Lower leg skin (tissue), 4 donors: ENCODE measurements at regions not wholly inside any gene's neighbourhood (a gene's known extent, or its start where the extent isn't known, plus 50 kb on each side); places are given as distances from the start of the nearest gene placed in this dataset.

Experiments
- DNase-seq, 2 donors: peaks; one replicate each; pipeline ENCODE4 v3.0.0-alpha.2; 2019; ENCODE audit warnings: low spot score in 2 of 2
- H3K4me3 ChIP-seq: fragments of 200-600 bp; sonication (generic); 2 replicates; pipeline ENCODE4 v1.5.1; 2017; ENCODE audit warnings: mild to moderate bottlenecking, low read depth; ENCODE audit not compliant: poor library complexity, severe bottlenecking
- CTCF ChIP-seq, 3 donors: fragments of 450-650 bp; IDR thresholded peaks; one replicate each; pipeline ENCODE4 v1.5.1; 2016; ENCODE audit warnings: antibody characterized with exemption in 3 of 3, mild to moderate bottlenecking in 3 of 3, moderate library complexity in 2 of 3
- POLR2A ChIP-seq, 2 donors: fragments of 450-650 bp; IDR thresholded peaks; one replicate each; pipeline ENCODE4 v1.6.1; 2016 to 2017; ENCODE audit warnings: antibody characterized with exemption in 2 of 2, mild to moderate bottlenecking in 1 of 2, moderate library complexity in 1 of 2
- WGBS, 2 donors: methylation state at CpG; one replicate each; pipeline ENCODE4 v1.1.5; 2018; 5-methylcytosine and 5-hydroxymethylcytosine counted together
- intact Hi-C: fragments of 100-400 bp; cut with DNase I; formaldehyde crosslinking; loops from one replicate; pipeline ENCODE4 v1.15.0; 2023; ENCODE audit warnings: low total_unique reads

- TF ChIP-seq POLR2A (IDR thresholded peaks at IDR 0.05) = no peak
- TF ChIP-seq CTCF (IDR thresholded peaks at IDR 0.05) = no peak
- DNase-seq = no peak
- intact Hi-C loops = no loop called here
- H3K4me3 ChIP-seq = no peak overlapping the region
Observed at GRCh38 chr4:173871643-173872042, 341.6 kb upstream of the HAND2 start.

- WGBS, 2 donors = 72 to 78% methylated on average over 3 of the region's 3 CpGs
- no peak overlapping the region for H3K4me3 ChIP-seq
- intact Hi-C loops = no loop called here
- no peak for TF ChIP-seq CTCF (IDR thresholded peaks at IDR 0.05)
- TF ChIP-seq POLR2A (IDR thresholded peaks at IDR 0.05) = no peak
- DNase-seq = no peak
Observed at GRCh38 chr4:173866322-173867026, 336.4 kb upstream of the HAND2 start.

- WGBS, 2 donors = 87 to 90% methylated on average over 3 of the region's 3 CpGs
- no peak overlapping the region for H3K4me3 ChIP-seq
- no peak for DNase-seq
- intact Hi-C loops = no loop called here
- TF ChIP-seq POLR2A (IDR thresholded peaks at IDR 0.05) (no peak), CTCF (IDR thresholded peaks at IDR 0.05) (no peak)
Observed at GRCh38 chr4:173862754-173863153, 332.7 kb upstream of the HAND2 start.

- intact Hi-C loops = no loop called here
- H3K4me3 ChIP-seq = no peak overlapping the region
- no peak for DNase-seq
- WGBS, 2 donors = 75% methylated on average over 2 of the region's 2 CpGs
- TF ChIP-seq CTCF (IDR thresholded peaks at IDR 0.05) = no peak
- TF ChIP-seq POLR2A (IDR thresholded peaks at IDR 0.05) = no peak
Observed at GRCh38 chr4:173860094-173860493, 330.1 kb upstream of the HAND2 start.

- H3K4me3 ChIP-seq = no peak overlapping the region
- WGBS, 2 donors = 65 to 78% methylated on average over 6 of the region's 6 CpGs
- intact Hi-C loops = no loop called here
- no peak for TF ChIP-seq CTCF (IDR thresholded peaks at IDR 0.05)
- no peak for TF ChIP-seq POLR2A (IDR thresholded peaks at IDR 0.05)
- DNase-seq = no peak
Observed at GRCh38 chr4:173859091-173859713, 329.2 kb upstream of the HAND2 start.

GRCh38 chr4:173858471-173858870 lies 328.4 kb upstream of the HAND2 start:
- intact Hi-C loops = no loop called here

More at GRCh38 chr4:173858471-173858870, 328.4 kb upstream of the HAND2 start:
- no peak overlapping the region for H3K4me3 ChIP-seq
- WGBS, 2 donors = 77 to 79% methylated on average over 2 of the region's 2 CpGs
- TF ChIP-seq CTCF (IDR thresholded peaks at IDR 0.05) (no peak), POLR2A (IDR thresholded peaks at IDR 0.05) (no peak)
- DNase-seq = no peak
